Neural cell (in vitro differentiated cells): ENCODE measurements at regions not wholly inside any gene's neighbourhood (a gene's known extent, or its start where the extent isn't known, plus 50 kb on each side); places are given as distances from the start of the nearest gene placed in this dataset.

ENCODE experiments used
- H2AFZ ChIP-seq: fragments of 200-600, 300-800 bp; sonication (generic), shearing (Covaris generic); 2 replicates; pipeline ENCODE4 v1.6.0; 2014; ENCODE audit warnings: low read depth, mild to moderate bottlenecking, antibody characterized with exemption, low read length, moderate library complexity
- H3F3A ChIP-seq: fragments of 200-600 bp; shearing (Covaris generic); 2 replicates; pipeline ENCODE4 v1.6.1; 2016; ENCODE audit warnings: mild to moderate bottlenecking, moderate library complexity, mixed read lengths, antibody characterized with exemption, low read length; ENCODE audit not compliant: insufficient read depth, poor library complexity, severe bottlenecking
- H3K27ac ChIP-seq: fragments of 200-600, 300-800 bp; sonication (generic), shearing (Covaris generic); 2 replicates; pipeline ENCODE4 v1.5.1; 2014; ENCODE audit warnings: mild to moderate bottlenecking, low read length, moderate library complexity
- H3K27me3 ChIP-seq: fragments of 300-800, 200-600 bp; sonication (generic), shearing (Covaris generic); 2 replicates; pipeline ENCODE4 v1.6.0; 2014; ENCODE audit warnings: mild to moderate bottlenecking, low read depth, low read length, moderate library complexity; ENCODE audit not compliant: insufficient read depth
- H3K36me3 ChIP-seq: fragments of 300-800, 200-600 bp; sonication (generic), shearing (Covaris generic); 2 replicates; pipeline ENCODE4 v1.5.1; 2014; ENCODE audit warnings: mild to moderate bottlenecking, antibody characterized with exemption, low read length, moderate library complexity; ENCODE audit not compliant: insufficient read depth
- H3K4me2 ChIP-seq: fragments of 300-800, 200-600 bp; sonication (generic), shearing (Covaris generic); 2 replicates; pipeline ENCODE4 v1.6.0; 2014; ENCODE audit warnings: mild to moderate bottlenecking, low read length
- H3K4me3 ChIP-seq: fragments of 300-800, 200-600 bp; sonication (generic), shearing (Covaris generic); 2 replicates; pipeline ENCODE4 v1.5.1; 2014; ENCODE audit warnings: mild to moderate bottlenecking, low read length, moderate library complexity
- H3K79me2 ChIP-seq: fragments of 200-600 bp; shearing (Covaris generic); replicated peaks from 2 replicates; pipeline ENCODE4 v1.6.0; 2014; ENCODE audit warnings: mild to moderate bottlenecking, low read length, moderate library complexity; ENCODE audit not compliant: insufficient read depth
- H3K9ac ChIP-seq: fragments of 300-800, 200-600 bp; sonication (generic), shearing (Covaris generic); 2 replicates; pipeline ENCODE4 v1.6.1; 2016; ENCODE audit warnings: mild to moderate bottlenecking, low read length, mixed read lengths
- H3K9me2 ChIP-seq: fragments of 200-600 bp; shearing (Covaris generic); 2 replicates; pipeline ENCODE4 v1.6.1; 2016; ENCODE audit warnings: mild to moderate bottlenecking, low read length, mixed read lengths; ENCODE audit not compliant: insufficient read depth
- H3K9me3 ChIP-seq: fragments of 200-600, 300-800 bp; sonication (generic), shearing (Covaris generic); 2 replicates; pipeline ENCODE4 v1.6.1; 2016; ENCODE audit warnings: mild to moderate bottlenecking, mixed run types, low read length, moderate library complexity, mixed read lengths
- H4K20me1 ChIP-seq: fragments of 200-600 bp; shearing (Covaris generic); 2 replicates; pipeline ENCODE4 v1.6.1; 2016; ENCODE audit warnings: mild to moderate bottlenecking, mixed run types; ENCODE audit not compliant: insufficient read depth
- CTCF ChIP-seq: fragments of 450-650 bp; IDR thresholded peaks from 2 replicates; pipeline ENCODE4 v1.5.1; 2014; ENCODE audit warnings: antibody characterized with exemption, mild to moderate bottlenecking, moderate library complexity; ENCODE audit not compliant: poor library complexity, severe bottlenecking
- EP300 ChIP-seq: fragments of 450-650 bp; conservative IDR thresholded peaks from 2 replicates; pipeline ENCODE4 v1.6.1; 2014; ENCODE audit warnings: antibody characterized with exemption, mild to moderate bottlenecking, moderate library complexity; ENCODE audit not compliant: poor library complexity, severe bottlenecking
- MXI1 ChIP-seq: fragments of 450-650 bp; conservative IDR thresholded peaks from 2 replicates; pipeline ENCODE4 v1.6.1; 2014; ENCODE audit warnings: antibody characterized with exemption, mild to moderate bottlenecking; ENCODE audit not compliant: poor library complexity, severe bottlenecking
- POLR2AphosphoS5 ChIP-seq: IDR thresholded peaks from 2 replicates; pipeline ENCODE4 v1.6.1; 2012
- RAD21 ChIP-seq: fragments of 450-650 bp; conservative IDR thresholded peaks from 2 replicates; pipeline ENCODE4 v1.6.1; 2014; ENCODE audit warnings: antibody characterized with exemption, mild to moderate bottlenecking, moderate library complexity
- REST ChIP-seq: IDR thresholded peaks from 2 replicates; pipeline ENCODE4 v1.6.1; 2012; ENCODE audit warnings: borderline replicate concordance
- SMC3 ChIP-seq: fragments of 450-650 bp; conservative IDR thresholded peaks from 2 replicates; pipeline ENCODE4 v1.6.1; 2014; ENCODE audit warnings: antibody characterized with exemption, mild to moderate bottlenecking, moderate library complexity; ENCODE audit not compliant: poor library complexity
- TAF1 ChIP-seq: IDR thresholded peaks from 2 replicates; pipeline ENCODE4 v1.6.1; 2012; ENCODE audit warnings: low read depth

GRCh38 chr14:23723911-23724310 is 87.7 kb downstream of the DHRS2 start:
- Histone ChIP-seq H3K79me2 (no peaks in the 10 kb centered on the region), H3K4me2 (no peak overlapping the region), H4K20me1 (no peaks in the 10 kb centered on the region), H3K4me3 (no peak overlapping the region), H3K9ac (no peak overlapping the region), H3K27ac (no peak overlapping the region), H3K27me3 (no peaks in the 10 kb centered on the region), H3K9me2 (no peaks in the 10 kb centered on the region), H3K36me3 (no peaks in the 10 kb centered on the region), H3F3A (no peaks in the 10 kb centered on the region), H2AFZ (no peak overlapping the region), H3K9me3 (no peaks in the 10 kb centered on the region)
- TF ChIP-seq TAF1: no peak

GRCh38 chr14:23725528-23725927 is 89.4 kb downstream of the DHRS2 start:
- no peaks in the 10 kb centered on the region for H3K9me3 ChIP-seq
- H3K9ac ChIP-seq: no peak overlapping the region
- no peaks in the 10 kb centered on the region for H3K27me3 ChIP-seq
- H3K79me2 ChIP-seq: no peaks in the 10 kb centered on the region
- H3K4me3 ChIP-seq: no peak overlapping the region
- TF ChIP-seq POLR2AphosphoS5 (no peak), RAD21 (no peak), EP300 (no peak), REST (no peak)
- H3K9me2 ChIP-seq: no peaks in the 10 kb centered on the region
- no peaks in the 10 kb centered on the region for H3F3A ChIP-seq
- no peak overlapping the region for H3K4me2 ChIP-seq
- H2AFZ ChIP-seq: no peak overlapping the region
- H3K27ac ChIP-seq: no peak overlapping the region
- H4K20me1 ChIP-seq: no peaks in the 10 kb centered on the region
- H3K36me3 ChIP-seq: no peaks in the 10 kb centered on the region

- H2AFZ ChIP-seq: no peak overlapping the region
- no peak overlapping the region for H3K4me3 ChIP-seq
- H3K27me3 ChIP-seq: no peaks in the 10 kb centered on the region
- no peaks in the 10 kb centered on the region for H3K9me2 ChIP-seq
- no peak overlapping the region for H3K27ac ChIP-seq
- TF ChIP-seq TAF1 (no peak), POLR2AphosphoS5 (no peak), CTCF (no peak), RAD21 (no peak), MXI1 (no peak), SMC3 (no peak)
- no peaks in the 10 kb centered on the region for H3K79me2 ChIP-seq
- no peaks in the 10 kb centered on the region for H3K9me3 ChIP-seq
- H4K20me1 ChIP-seq: no peaks in the 10 kb centered on the region
- H3K36me3 ChIP-seq: no peaks in the 10 kb centered on the region
- no peak overlapping the region for H3K9ac ChIP-seq
- no peaks in the 10 kb centered on the region for H3F3A ChIP-seq
- no peak overlapping the region for H3K4me2 ChIP-seq
Observed at GRCh38 chr14:23725980-23726710, 90.0 kb downstream of the DHRS2 start.
